ENCODE measurements at regions not wholly inside any gene's neighbourhood (a gene's known extent, or its start where the extent isn't known, plus 50 kb on each side); places are given as distances from the start of the nearest gene placed in this dataset.

GRCh38 chr11:109745996-109746625, 324.1 kb downstream of the C11orf87 start:
- no peaks in the 10 kb centered on the region for H3K4me1 ChIP-seq (ENCODE audit: insufficient read depth)
- H3K27me3 Mint-ChIP-seq (ENCODE audit: insufficient read depth, low read depth, poor library complexity) = no peaks in the 10 kb centered on the region
- H3K27me3 ChIP-seq (ENCODE audit: insufficient read depth) = no peaks in the 10 kb centered on the region
- no peaks in the 10 kb centered on the region for H3K36me3 ChIP-seq (ENCODE audit: insufficient read depth)
- H3K4me3 Mint-ChIP-seq = no peak overlapping the region
- TF ChIP-seq JUNB (IDR thresholded peaks at IDR 0.05; ENCODE audit: unreplicated experiment) = no peak
- TF ChIP-seq NANOG (IDR thresholded peaks at IDR 0.05; ENCODE audit: borderline replicate concordance) = no peak
- no peak overlapping the region for H2AFZ ChIP-seq
- H3K4me1 Mint-ChIP-seq = no peaks in the 10 kb centered on the region
- no peak overlapping the region for H3K4me2 ChIP-seq
- no peak overlapping the region for H3K4me3 ChIP-seq
- DNase-seq (ENCODE audit: low spot score) (no peak), ATAC-seq (no peak)
- H3K27ac Mint-ChIP-seq = no peak overlapping the region
- H3K79me2 ChIP-seq (replicated peaks; ENCODE audit: insufficient read depth) = no peaks in the 10 kb centered on the region
- H3K9me2 ChIP-seq (ENCODE audit: insufficient read depth) = no peaks in the 10 kb centered on the region
- H4K20me1 ChIP-seq (replicated peaks; ENCODE audit: insufficient read depth) = no peaks in the 10 kb centered on the region
- H3F3A ChIP-seq (replicated peaks; ENCODE audit: low read depth) = no peaks in the 10 kb centered on the region
- no peak overlapping the region for H3K27ac ChIP-seq (ENCODE audit: low read depth)
- no peaks in the 10 kb centered on the region for H3K36me3 Mint-ChIP-seq (ENCODE audit: low read depth)
- no peaks in the 10 kb centered on the region for H3K9me3 Mint-ChIP-seq

DNA sequence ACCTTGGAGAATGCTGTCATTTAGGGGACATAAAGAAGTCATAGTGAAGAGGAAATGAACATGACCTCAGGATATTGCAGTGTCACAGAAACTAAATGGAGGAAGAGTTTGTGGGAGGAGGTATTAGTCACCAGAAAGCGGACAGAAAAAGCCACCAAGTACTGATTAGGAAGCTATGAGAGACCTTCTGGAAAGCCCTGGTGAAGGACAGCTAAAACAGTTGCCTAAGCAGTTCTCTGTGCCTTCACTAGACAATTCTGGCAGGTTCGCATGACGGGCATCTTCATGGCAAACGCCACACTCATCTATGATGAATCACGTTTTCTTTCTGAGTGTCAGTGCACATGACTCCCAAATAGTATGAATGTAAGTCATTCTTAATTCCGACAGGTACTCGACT, 325.8 kb downstream of the C11orf87 start:
- no peaks in the 10 kb centered on the region for H3K27me3 ChIP-seq (ENCODE audit: insufficient read depth)
- no peak overlapping the region for H3K27ac Mint-ChIP-seq
- no peak for DNase-seq (ENCODE audit: low spot score)
- H3K27me3 Mint-ChIP-seq (ENCODE audit: insufficient read depth, low read depth, poor library complexity) = no peaks in the 10 kb centered on the region
- H4K20me1 ChIP-seq (replicated peaks; ENCODE audit: insufficient read depth) = no peaks in the 10 kb centered on the region
- ATAC-seq = no peak
- H3K79me2 ChIP-seq (replicated peaks; ENCODE audit: insufficient read depth) = no peaks in the 10 kb centered on the region
- H3F3A ChIP-seq (replicated peaks; ENCODE audit: low read depth) = no peaks in the 10 kb centered on the region
- no peak overlapping the region for H3K4me2 ChIP-seq
- no peak overlapping the region for H3K27ac ChIP-seq (ENCODE audit: low read depth)
- no peak overlapping the region for H3K4me3 Mint-ChIP-seq
- H3K4me1 Mint-ChIP-seq = peaks cover 5% of the 10 kb centered on the region; the same call in 2 of the 3 replicates
- H3K4me3 ChIP-seq = no peak overlapping the region
- H3K4me1 ChIP-seq (ENCODE audit: insufficient read depth) = no peaks in the 10 kb centered on the region
- no peak overlapping the region for H2AFZ ChIP-seq
- H3K9me2 ChIP-seq (ENCODE audit: insufficient read depth) = no peaks in the 10 kb centered on the region
- H3K36me3 ChIP-seq (ENCODE audit: insufficient read depth) = no peaks in the 10 kb centered on the region
- H3K36me3 Mint-ChIP-seq (ENCODE audit: low read depth) = no peaks in the 10 kb centered on the region
- H3K9me3 Mint-ChIP-seq = no peaks in the 10 kb centered on the region
- TF ChIP-seq POLR2AphosphoS5 (IDR thresholded peaks at IDR 0.05; ENCODE audit: low read depth) (no peak), ZNF114 (CRISPR knock-in tag; IDR thresholded peaks at IDR 0.05) (no peak), ZNF331 (CRISPR knock-in tag; IDR thresholded peaks at IDR 0.05; ENCODE audit: low read depth) (no peak), STAT1 (IDR thresholded peaks at IDR 0.05; ENCODE audit: unreplicated experiment) (no peak), NANOG (IDR thresholded peaks at IDR 0.05; ENCODE audit: borderline replicate concordance) (no peak), CREB1 (CRISPR knock-in tag; IDR thresholded peaks at IDR 0.05; ENCODE audit: low read depth) (no peak), JUNB (IDR thresholded peaks at IDR 0.05; ENCODE audit: unreplicated experiment) (no peak), REST (IDR thresholded peaks at IDR 0.05; ENCODE audit: unreplicated experiment) (no peak), EZH2phosphoT487 (IDR thresholded peaks at IDR 0.05; ENCODE audit: unreplicated experiment) (no peak)
- TF ChIP-seq, protein P1, sequence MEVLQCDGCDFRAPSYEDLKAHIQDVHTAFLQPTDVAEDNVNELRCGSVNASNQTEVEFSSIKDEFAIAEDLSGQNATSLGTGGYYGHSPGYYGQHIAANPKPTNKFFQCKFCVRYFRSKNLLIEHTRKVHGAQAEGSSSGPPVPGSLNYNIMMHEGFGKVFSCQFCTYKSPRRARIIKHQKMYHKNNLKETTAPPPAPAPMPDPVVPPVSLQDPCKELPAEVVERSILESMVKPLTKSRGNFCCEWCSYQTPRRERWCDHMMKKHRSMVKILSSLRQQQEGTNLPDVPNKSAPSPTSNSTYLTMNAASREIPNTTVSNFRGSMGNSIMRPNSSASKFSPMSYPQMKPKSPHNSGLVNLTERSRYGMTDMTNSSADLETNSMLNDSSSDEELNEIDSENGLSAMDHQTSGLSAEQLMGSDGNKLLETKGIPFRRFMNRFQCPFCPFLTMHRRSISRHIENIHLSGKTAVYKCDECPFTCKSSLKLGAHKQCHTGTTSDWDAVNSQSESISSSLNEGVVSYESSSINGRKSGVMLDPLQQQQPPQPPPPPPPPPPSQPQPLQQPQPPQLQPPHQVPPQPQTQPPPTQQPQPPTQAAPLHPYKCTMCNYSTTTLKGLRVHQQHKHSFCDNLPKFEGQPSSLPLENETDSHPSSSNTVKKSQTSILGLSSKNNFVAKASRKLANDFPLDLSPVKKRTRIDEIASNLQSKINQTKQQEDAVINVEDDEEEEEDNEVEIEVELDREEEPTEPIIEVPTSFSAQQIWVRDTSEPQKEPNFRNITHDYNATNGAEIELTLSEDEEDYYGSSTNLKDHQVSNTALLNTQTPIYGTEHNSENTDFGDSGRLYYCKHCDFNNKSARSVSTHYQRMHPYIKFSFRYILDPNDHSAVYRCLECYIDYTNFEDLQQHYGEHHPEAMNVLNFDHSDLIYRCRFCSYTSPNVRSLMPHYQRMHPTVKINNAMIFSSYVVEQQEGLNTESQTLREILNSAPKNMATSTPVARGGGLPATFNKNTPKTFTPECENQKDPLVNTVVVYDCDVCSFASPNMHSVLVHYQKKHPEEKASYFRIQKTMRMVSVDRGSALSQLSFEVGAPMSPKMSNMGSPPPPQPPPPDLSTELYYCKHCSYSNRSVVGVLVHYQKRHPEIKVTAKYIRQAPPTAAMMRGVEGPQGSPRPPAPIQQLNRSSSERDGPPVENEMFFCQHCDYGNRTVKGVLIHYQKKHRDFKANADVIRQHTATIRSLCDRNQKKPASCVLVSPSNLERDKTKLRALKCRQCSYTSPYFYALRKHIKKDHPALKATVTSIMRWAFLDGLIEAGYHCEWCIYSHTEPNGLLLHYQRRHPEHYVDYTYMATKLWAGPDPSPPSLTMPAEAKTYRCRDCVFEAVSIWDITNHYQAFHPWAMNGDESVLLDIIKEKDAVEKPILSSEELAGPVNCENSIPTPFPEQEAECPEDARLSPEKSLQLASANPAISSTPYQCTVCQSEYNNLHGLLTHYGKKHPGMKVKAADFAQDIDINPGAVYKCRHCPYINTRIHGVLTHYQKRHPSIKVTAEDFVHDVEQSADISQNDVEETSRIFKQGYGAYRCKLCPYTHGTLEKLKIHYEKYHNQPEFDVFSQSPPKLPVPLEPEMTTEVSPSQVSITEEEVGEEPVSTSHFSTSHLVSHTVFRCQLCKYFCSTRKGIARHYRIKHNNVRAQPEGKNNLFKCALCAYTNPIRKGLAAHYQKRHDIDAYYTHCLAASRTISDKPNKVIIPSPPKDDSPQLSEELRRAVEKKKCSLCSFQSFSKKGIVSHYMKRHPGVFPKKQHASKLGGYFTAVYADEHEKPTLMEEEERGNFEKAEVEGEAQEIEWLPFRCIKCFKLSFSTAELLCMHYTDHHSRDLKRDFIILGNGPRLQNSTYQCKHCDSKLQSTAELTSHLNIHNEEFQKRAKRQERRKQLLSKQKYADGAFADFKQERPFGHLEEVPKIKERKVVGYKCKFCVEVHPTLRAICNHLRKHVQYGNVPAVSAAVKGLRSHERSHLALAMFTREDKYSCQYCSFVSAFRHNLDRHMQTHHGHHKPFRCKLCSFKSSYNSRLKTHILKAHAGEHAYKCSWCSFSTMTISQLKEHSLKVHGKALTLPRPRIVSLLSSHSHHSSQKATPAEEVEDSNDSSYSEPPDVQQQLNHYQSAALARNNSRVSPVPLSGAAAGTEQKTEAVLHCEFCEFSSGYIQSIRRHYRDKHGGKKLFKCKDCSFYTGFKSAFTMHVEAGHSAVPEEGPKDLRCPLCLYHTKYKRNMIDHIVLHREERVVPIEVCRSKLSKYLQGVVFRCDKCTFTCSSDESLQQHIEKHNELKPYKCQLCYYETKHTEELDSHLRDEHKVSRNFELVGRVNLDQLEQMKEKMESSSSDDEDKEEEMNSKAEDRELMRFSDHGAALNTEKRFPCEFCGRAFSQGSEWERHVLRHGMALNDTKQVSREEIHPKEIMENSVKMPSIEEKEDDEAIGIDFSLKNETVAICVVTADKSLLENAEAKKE (CRISPR knock-in tag; IDR thresholded peaks at IDR 0.05) = no peak
- TF ChIP-seq, protein P2, sequence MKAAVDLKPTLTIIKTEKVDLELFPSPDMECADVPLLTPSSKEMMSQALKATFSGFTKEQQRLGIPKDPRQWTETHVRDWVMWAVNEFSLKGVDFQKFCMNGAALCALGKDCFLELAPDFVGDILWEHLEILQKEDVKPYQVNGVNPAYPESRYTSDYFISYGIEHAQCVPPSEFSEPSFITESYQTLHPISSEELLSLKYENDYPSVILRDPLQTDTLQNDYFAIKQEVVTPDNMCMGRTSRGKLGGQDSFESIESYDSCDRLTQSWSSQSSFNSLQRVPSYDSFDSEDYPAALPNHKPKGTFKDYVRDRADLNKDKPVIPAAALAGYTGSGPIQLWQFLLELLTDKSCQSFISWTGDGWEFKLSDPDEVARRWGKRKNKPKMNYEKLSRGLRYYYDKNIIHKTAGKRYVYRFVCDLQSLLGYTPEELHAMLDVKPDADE (IDR thresholded peaks at IDR 0.05) = no peak
